Stomach (tissue), 8 donors: ENCODE measurements at regions not wholly inside any gene's neighbourhood (a gene's known extent, or its start where the extent isn't known, plus 50 kb on each side); places are given as distances from the start of the nearest gene placed in this dataset.

ENCODE experiments used
- DNase-seq, 2 donors: peaks; one replicate each; pipeline versions ENCODE4 v3.0.0 to v3.0.0-alpha.2; 2013 to 2019
- H3K27ac ChIP-seq, 5 donors: fragments of 200-600 bp in 4 of 5; sonication (generic) in 4 of 5; one replicate each; pipeline ENCODE4 v1.5.1; 2013 to 2019; ENCODE audit warnings: mild to moderate bottlenecking in 1 of 5, moderate library complexity in 1 of 5
- H3K27me3 ChIP-seq, 3 donors: fragments of 200-600 bp; sonication (generic); one replicate each; pipeline ENCODE4 v1.5.1; 2017 to 2019; ENCODE audit warnings: mixed run types in 1 of 3
- H3K36me3 ChIP-seq, 4 donors: fragments of 200-600 bp; sonication (generic); 1 replicate in 3 of 4; 2 replicates in 1 of 4; pipeline ENCODE4 v1.5.1; 2016 to 2019
- H3K4me1 ChIP-seq, 4 donors: fragments of 200-600 bp; sonication (generic); one replicate each; pipeline ENCODE4 v1.5.1; 2016 to 2019
- H3K4me3 ChIP-seq, 4 donors: fragments of 200-600 bp; sonication (generic) in 3 of 4; one replicate each; pipeline ENCODE4 v1.5.1; 2016 to 2019; ENCODE audit warnings: mild to moderate bottlenecking in 1 of 4
- H3K9me3 ChIP-seq, 4 donors: fragments of 200-600 bp; sonication (generic); one replicate each; pipeline ENCODE4 v1.5.1; 2016 to 2019
- CTCF ChIP-seq, 7 experiments: fragments of 450-650 bp in 4 of 7; fragments of 200-600 bp in 3 of 7; sonication (generic) in 3 of 7; IDR thresholded peaks; one replicate each; pipeline ENCODE4 v1.5.1; 2016 to 2019; ENCODE audit warnings: antibody characterized with exemption in 7 of 7, control low read depth in 2 of 7, mild to moderate bottlenecking in 1 of 7
- EP300 ChIP-seq: sonication (generic); formaldehyde crosslinking; IDR thresholded peaks from one replicate; pipeline ENCODE4 v1.6.1; 2017; ENCODE audit warnings: antibody characterized with exemption
- POLR2A ChIP-seq, 4 donors: fragments of 450-650 bp; IDR thresholded peaks; one replicate each; pipeline ENCODE4 v1.6.1; 2016; ENCODE audit warnings: antibody characterized with exemption in 4 of 4, control low read depth in 2 of 4, mild to moderate bottlenecking in 1 of 4, moderate library complexity in 1 of 4
- POLR2AphosphoS5 ChIP-seq, 3 donors: sonication (generic); formaldehyde crosslinking; IDR thresholded peaks; one replicate each; pipeline ENCODE4 v1.6.1; 2016; ENCODE audit warnings: antibody characterized with exemption in 3 of 3
- WGBS, 5 donors: extraction: QIAGEN DNeasy Blood & Tissue Kit in 3 of 5; methylation state at CpG; one replicate each; pipeline versions ENCODE4 v1.1.5 to v1.1.7; 2013 to 2018; 5-methylcytosine and 5-hydroxymethylcytosine counted together
- intact Hi-C: fragments of 100-400 bp; cut with DNase I; formaldehyde crosslinking; loops from one replicate; pipeline ENCODE4 v1.15.1; 2023; ENCODE audit warnings: low total_unique reads
- donor health status: healthy with polysubstance abuse.
- donor health status: Bipolar disorder and iron deficiency.
- donor health status: healthy.

GRCh38 chr13:34114581-34114980 is 296.6 kb downstream of the RFC3 start:
- peaks cover 0 to 6% (median under 1%) of the 10 kb centered on the region in 4 donors for H3K9me3 ChIP-seq
- H3K27me3 ChIP-seq = no peaks in the 10 kb centered on the region
- no peak overlapping the region for H3K27ac ChIP-seq
- no peak for TF ChIP-seq POLR2AphosphoS5 (IDR thresholded peaks at IDR 0.05)
- no peak for TF ChIP-seq POLR2A (IDR thresholded peaks at IDR 0.05)
- TF ChIP-seq EP300 = no peak
- TF ChIP-seq CTCF (IDR thresholded peaks at IDR 0.05) = no peak
- 77 to 86% (median 79%) methylated on average over 3 of the region's 3 CpGs for whole genome bisulfite sequencing, 5 donors
- peaks cover 0 to 5% (median 0%) of the 10 kb centered on the region in 4 donors for H3K4me1 ChIP-seq
- no peak for DNase-seq
- no peaks in the 10 kb centered on the region for H3K36me3 ChIP-seq
- intact Hi-C loops = no loop called here
- H3K4me3 ChIP-seq = no peak overlapping the region

- TF ChIP-seq POLR2A (IDR thresholded peaks at IDR 0.05) = no peak
- TF ChIP-seq POLR2AphosphoS5 (IDR thresholded peaks at IDR 0.05) = no peak
- TF ChIP-seq CTCF (IDR thresholded peaks at IDR 0.05) = no peak
- no peak for TF ChIP-seq EP300
- H3K36me3 ChIP-seq = no peaks in the 10 kb centered on the region
- peaks cover 0 to 3% (median 0%) of the 10 kb centered on the region in 4 donors for H3K9me3 ChIP-seq
- intact Hi-C loops = no loop called here
- no peaks in the 10 kb centered on the region for H3K27me3 ChIP-seq
- 70 to 79% (median 76%) methylated on average over 3 of the region's 3 CpGs for WGBS, 5 donors
- no peak for DNase-seq
- H3K27ac ChIP-seq = no peak overlapping the region
- H3K4me1 ChIP-seq = peaks cover 0 to 5% (median 0%) of the 10 kb centered on the region in 4 donors
- no peak overlapping the region for H3K4me3 ChIP-seq
Measured at GRCh38 chr13:34116651-34117050, 298.7 kb downstream of the RFC3 start.

GRCh38 chr13:34124666-34125306 is 306.8 kb downstream of the RFC3 start:
- Histone ChIP-seq H3K27me3 (no peaks in the 10 kb centered on the region), H3K36me3 (no peaks in the 10 kb centered on the region), H3K9me3 (no peaks in the 10 kb centered on the region), H3K27ac (no peak overlapping the region), H3K4me1 (no peaks in the 10 kb centered on the region), H3K4me3 (no peak overlapping the region)
- WGBS, 5 donors = 52 to 76% (median 59%) methylated on average over 3 of the region's 3 CpGs
- peak in 1 of 2 donors; percentile 45 for DNase-seq
- intact Hi-C loops = no loop called here
- TF ChIP-seq EP300 (no peak), POLR2A (IDR thresholded peaks at IDR 0.05) (no peak), POLR2AphosphoS5 (IDR thresholded peaks at IDR 0.05) (no peak), CTCF (IDR thresholded peaks at IDR 0.05) (no peak)

- 73 to 82% (median 75%) methylated on average over 4 of the region's 4 CpGs for WGBS, 5 donors
- H3K4me3 ChIP-seq = no peak overlapping the region
- no peak for TF ChIP-seq EP300
- TF ChIP-seq POLR2AphosphoS5 (IDR thresholded peaks at IDR 0.05) = no peak
- TF ChIP-seq POLR2A (IDR thresholded peaks at IDR 0.05) = no peak
- no peak for TF ChIP-seq CTCF (IDR thresholded peaks at IDR 0.05)
Measured at GRCh38 chr13:34127523-34127922, 309.6 kb downstream of the RFC3 start.

More at GRCh38 chr13:34127523-34127922, 309.6 kb downstream of the RFC3 start:
- Histone ChIP-seq H3K36me3 (no peaks in the 10 kb centered on the region), H3K27ac (no peak overlapping the region), H3K27me3 (no peaks in the 10 kb centered on the region), H3K9me3 (no peaks in the 10 kb centered on the region), H3K4me1 (no peaks in the 10 kb centered on the region)
- no peak for DNase-seq
- intact Hi-C loops = no loop called here
